H9 (cell line): ENCODE measurements at regions not wholly inside any gene's neighbourhood (a gene's known extent, or its start where the extent isn't known, plus 50 kb on each side); places are given as distances from the start of the nearest gene placed in this dataset.

Experiments
- DNase-seq: peaks from one replicate; pipeline ENCODE4 v3.0.0-alpha.2; 2017
- H2AFZ ChIP-seq: one replicate; pipeline ENCODE4 v1.6.1; 2013; ENCODE audit warnings: mild to moderate bottlenecking, low read length, control low read depth, moderate library complexity
- H2AK5ac ChIP-seq: 2 replicates; pipeline ENCODE4 v1.6.1; 2013; ENCODE audit warnings: low read length, control low read depth, mixed read lengths; ENCODE audit not compliant: insufficient read length
- H2BK120ac ChIP-seq: one replicate; pipeline ENCODE4 v1.6.1; 2013; ENCODE audit warnings: low read depth, mild to moderate bottlenecking, low read length, control low read depth, inconsistent platforms; ENCODE audit not compliant: poor library complexity, severe bottlenecking
- H2BK12ac ChIP-seq: 2 replicates; pipeline ENCODE4 v1.6.1; 2013; ENCODE audit warnings: low read length, control low read depth, mixed read lengths, low read depth; ENCODE audit not compliant: insufficient read length
- H2BK15ac ChIP-seq: 2 replicates; pipeline ENCODE4 v1.6.1; 2013; ENCODE audit warnings: low read depth, low read length, control low read depth
- H2BK20ac ChIP-seq: one replicate; pipeline ENCODE4 v1.6.1; 2013; ENCODE audit warnings: low read depth, mild to moderate bottlenecking, low read length, control low read depth, inconsistent platforms; ENCODE audit not compliant: poor library complexity, severe bottlenecking
- H2BK5ac ChIP-seq: 2 replicates; pipeline ENCODE4 v1.6.1; 2013; ENCODE audit warnings: low read length, control low read depth, mixed read lengths; ENCODE audit not compliant: insufficient read length
- H3K14ac ChIP-seq: 2 replicates; pipeline ENCODE4 v1.6.1; 2013; ENCODE audit warnings: low read length, control low read depth; ENCODE audit not compliant: insufficient read depth
- H3K18ac ChIP-seq: 2 replicates; pipeline ENCODE4 v1.6.1; 2013; ENCODE audit warnings: low read depth, mild to moderate bottlenecking, mixed read lengths, low read length, control low read depth; ENCODE audit not compliant: insufficient read length
- H3K23ac ChIP-seq: 2 replicates; pipeline ENCODE4 v1.6.1; 2013; ENCODE audit warnings: low read length, control low read depth, mixed read lengths, low read depth; ENCODE audit not compliant: insufficient read length
- H3K23me2 ChIP-seq: 2 replicates; pipeline ENCODE4 v1.6.1; 2013; ENCODE audit warnings: low read depth, mild to moderate bottlenecking, mixed read lengths, low read length, control low read depth; ENCODE audit not compliant: insufficient read length, poor library complexity, severe bottlenecking
- H3K27ac ChIP-seq: 2 replicates; pipeline ENCODE4 v1.5.1; 2013; ENCODE audit warnings: low read length, control low read depth, mixed read lengths, low read depth; ENCODE audit not compliant: insufficient read length
- H3K27me3 ChIP-seq: 2 replicates; pipeline ENCODE4 v1.6.1; 2013; ENCODE audit warnings: low read length, control low read depth, inconsistent platforms; ENCODE audit not compliant: insufficient read depth
- H3K4ac ChIP-seq: 2 replicates; pipeline ENCODE4 v1.6.1; 2013; ENCODE audit warnings: low read depth, mild to moderate bottlenecking, control low read depth, inconsistent platforms, low read length, moderate library complexity
- H3K4me1 ChIP-seq: 2 replicates; pipeline ENCODE4 v1.6.1; 2013; ENCODE audit warnings: low read length, control low read depth, inconsistent platforms; ENCODE audit not compliant: insufficient read depth
- H3K4me2 ChIP-seq: 2 replicates; pipeline ENCODE4 v1.6.1; 2013; ENCODE audit warnings: low read length, control low read depth, mixed read lengths; ENCODE audit not compliant: insufficient read length, insufficient read depth
- H3K56ac ChIP-seq: 2 replicates; pipeline ENCODE4 v1.6.1; 2013; ENCODE audit warnings: low read depth, mild to moderate bottlenecking, mixed read lengths, low read length, control low read depth; ENCODE audit not compliant: insufficient read length
- H3K79me1 ChIP-seq: 2 replicates; pipeline ENCODE4 v1.6.1; 2013; ENCODE audit warnings: low read depth, mild to moderate bottlenecking, moderate library complexity, low read length, control low read depth, inconsistent platforms; ENCODE audit not compliant: insufficient read depth, poor library complexity, severe bottlenecking
- H3K79me2 ChIP-seq: 2 replicates; pipeline ENCODE4 v1.6.1; 2013; ENCODE audit warnings: low read length, control low read depth, inconsistent platforms; ENCODE audit not compliant: insufficient read depth
- H3K9ac ChIP-seq: 2 replicates; pipeline ENCODE4 v1.6.1; 2013; ENCODE audit warnings: low read length, control low read depth, mixed read lengths; ENCODE audit not compliant: insufficient read length; ENCODE audit errors: extremely low read depth
- H3K9me3 ChIP-seq: one replicate; pipeline ENCODE4 v1.6.1; 2013; ENCODE audit warnings: low read depth, low read length, inconsistent platforms; ENCODE audit not compliant: control insufficient read depth
- H3T11ph ChIP-seq: one replicate; pipeline ENCODE4 v1.6.1; 2013; ENCODE audit warnings: mild to moderate bottlenecking, low read length, control low read depth, inconsistent platforms
- H4K20me1 ChIP-seq: one replicate; pipeline ENCODE4 v1.6.1; 2013; ENCODE audit not compliant: control insufficient read depth, insufficient read length, insufficient read depth
- H4K5ac ChIP-seq: 2 replicates; pipeline ENCODE4 v1.6.1; 2013; ENCODE audit warnings: low read depth, mild to moderate bottlenecking, mixed read lengths, low read length, control low read depth; ENCODE audit not compliant: insufficient read length
- H4K8ac ChIP-seq: replicated peaks from 2 replicates; pipeline ENCODE4 v1.6.1; 2013; ENCODE audit warnings: low read length, control low read depth, mixed read lengths, low read depth; ENCODE audit not compliant: insufficient read length
- H4K91ac ChIP-seq: 2 replicates; pipeline ENCODE4 v1.6.1; 2013; ENCODE audit warnings: low read depth, mild to moderate bottlenecking, moderate library complexity, mixed read lengths, low read length, control low read depth; ENCODE audit not compliant: insufficient read length
- H3K27ac Mint-ChIP-seq, 3 experiments: 2 replicates in 2 of 3; 3 replicates in 1 of 3; pipeline ENCODE4 v1.8.0; 2020 to 2021; ENCODE audit warnings: mixed read lengths in 3 of 3, mild to moderate bottlenecking in 1 of 3, moderate library complexity in 1 of 3
- H3K27me3 Mint-ChIP-seq: 2 replicates; pipeline ENCODE4 v1.8.0; 2021; ENCODE audit warnings: low read depth, mild to moderate bottlenecking, moderate library complexity, mixed read lengths
- H3K36me3 Mint-ChIP-seq, 3 experiments: 2 replicates in 2 of 3; 3 replicates in 1 of 3; pipeline ENCODE4 v1.8.0; 2020 to 2021; ENCODE audit warnings: low read depth in 3 of 3, mixed read lengths in 3 of 3; ENCODE audit not compliant: insufficient read depth in 1 of 3
- H3K4me1 Mint-ChIP-seq, 2 experiments: 2 replicates each; pipeline ENCODE4 v1.8.0; 2020; ENCODE audit warnings: mixed read lengths in 2 of 2
- H3K4me3 Mint-ChIP-seq, 2 experiments: 2 replicates in 1 of 2; 3 replicates in 1 of 2; pipeline ENCODE4 v1.8.0; 2020 to 2021; ENCODE audit warnings: mild to moderate bottlenecking in 2 of 2, mixed read lengths in 2 of 2, moderate library complexity in 1 of 2
- H3K9me3 Mint-ChIP-seq, 2 experiments: 2 replicates in 1 of 2; 3 replicates in 1 of 2; pipeline ENCODE4 v1.8.0; 2020; ENCODE audit warnings: mild to moderate bottlenecking in 2 of 2, mixed read lengths in 2 of 2, moderate library complexity in 1 of 2
- CTCF ChIP-seq: fragments of 200-600 bp; sonication (generic); conservative IDR thresholded peaks from 3 replicates; pipeline ENCODE4 v1.8.0; 2021; ENCODE audit warnings: antibody characterized with exemption, mild to moderate bottlenecking
- WGBS: extraction: QIAGEN DNeasy Blood & Tissue Kit; methylation state at CpG from one replicate; pipeline ENCODE4 v1.1.7; 2013; ENCODE audit warnings: missing lambda C conversion rate, low lambda C conversion rate, mixed read lengths; ENCODE audit not compliant: insufficient read length; ENCODE audit errors: extremely low coverage; 5-methylcytosine and 5-hydroxymethylcytosine counted together

- H3K4ac ChIP-seq = no peak overlapping the region
- no peak for TF ChIP-seq CTCF
- no peaks in the 10 kb centered on the region for H4K20me1 ChIP-seq
- no peak overlapping the region for H2BK12ac ChIP-seq
- Mint-ChIP-seq H3K4me3 (no peak overlapping the region), H3K36me3 (peaks cover 0 to 7% (median 1%) of the 10 kb centered on the region in 3 experiments; a peak in 3 of 7 replicates), H3K9me3 (peaks cover 1 to 3% of the 10 kb centered on the region in 2 experiments; a peak in 4 of 5 replicates), H3K4me1 (peaks cover 16 to 21% of the 10 kb centered on the region in 2 experiments), H3K27me3 (peaks cover 16% of the 10 kb centered on the region), H3K27ac (no peak overlapping the region)
- no peak for DNase-seq
- H4K91ac ChIP-seq = no peak overlapping the region
- H3K27me3 ChIP-seq = no peaks in the 10 kb centered on the region
- no peak overlapping the region for H3K23ac ChIP-seq
- no peaks in the 10 kb centered on the region for H3K9me3 ChIP-seq
- H3K4me2 ChIP-seq = no peak overlapping the region
- H2BK15ac ChIP-seq = no peak overlapping the region
- peaks cover 4% of the 10 kb centered on the region; the same call in 1 of the 2 replicates for H3K4me1 ChIP-seq
- no peak overlapping the region for H2BK5ac ChIP-seq
- H3K27ac ChIP-seq = no peak overlapping the region
- H3K23me2 ChIP-seq = no peaks in the 10 kb centered on the region
- no CpG with 5 or more reads among the region's 8 CpGs for WGBS
- H4K5ac ChIP-seq = no peak overlapping the region
- H3K79me1 ChIP-seq = no peaks in the 10 kb centered on the region
- no peak overlapping the region for H3K56ac ChIP-seq
- no peak overlapping the region for H4K8ac ChIP-seq
- no peak overlapping the region for H2AFZ ChIP-seq
- H3K14ac ChIP-seq = no peak overlapping the region
- H3K18ac ChIP-seq = no peak overlapping the region
- H3T11ph ChIP-seq = no peak overlapping the region
- no peak overlapping the region for H3K9ac ChIP-seq
- H2BK20ac ChIP-seq = no peak overlapping the region
- no peaks in the 10 kb centered on the region for H3K79me2 ChIP-seq
- H2BK120ac ChIP-seq = no peak overlapping the region
- H2AK5ac ChIP-seq = no peak overlapping the region
These were observed 176.0 kb downstream of the SHOX start for GRCh38 chrX:806586-806985.
